ENCODE measurements at regions not wholly inside any gene's neighbourhood (a gene's known extent, or its start where the extent isn't known, plus 50 kb on each side); places are given as distances from the start of the nearest gene placed in this dataset.

- DNase-seq = peak in 9 of 51 donors; percentile 5 to 25 (median 13)
Observed at GRCh38 chr20:43863821-43864544, 50.7 kb upstream of the TOX2 start.

DNA sequence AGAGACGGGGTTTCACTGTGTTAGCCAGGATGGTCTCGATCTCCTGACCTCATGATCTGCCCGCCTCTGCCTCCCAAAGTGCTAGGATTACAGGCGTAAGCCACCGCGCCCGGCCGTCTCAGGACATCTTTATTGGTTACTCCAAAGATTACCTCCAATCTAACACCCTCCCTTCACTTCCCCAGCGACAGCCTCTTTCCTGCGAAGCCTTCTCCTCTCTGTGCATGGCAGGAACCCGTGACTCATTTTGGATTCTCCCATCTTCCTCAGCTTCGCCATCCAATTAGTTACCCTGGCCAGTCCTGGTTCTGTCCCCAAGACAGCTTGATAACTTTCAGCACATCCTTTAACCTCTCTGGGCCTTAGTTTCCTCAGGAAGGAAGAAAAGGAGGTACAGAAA is 51.3 kb upstream of the TOX2 start:
- no peak for DNase-seq

DNA sequence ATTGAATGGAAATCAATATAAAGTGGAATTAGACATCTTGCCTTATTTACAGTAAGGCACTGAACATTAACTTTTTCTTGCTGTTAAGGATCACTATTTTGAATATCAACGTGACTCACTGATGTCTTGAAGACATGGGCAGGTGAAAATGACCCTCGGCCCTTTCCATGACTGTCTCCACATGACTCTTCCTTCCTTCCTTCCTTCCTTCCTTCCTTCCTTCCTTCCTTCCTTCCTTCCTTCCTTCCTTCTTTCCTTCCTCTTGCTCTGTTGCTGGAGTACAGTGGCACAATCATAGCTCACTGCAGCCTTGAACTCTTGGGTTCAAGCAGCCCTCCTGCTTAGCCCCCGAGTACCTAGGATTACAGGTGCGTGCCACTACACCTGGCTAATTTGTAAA is 52.2 kb upstream of the TOX2 start:
- DNase-seq = no peak

GRCh38 chr20:43859994-43860393 is 54.7 kb upstream of the TOX2 start:
- DNase-seq = no peak

- no peak for DNase-seq
Observed at GRCh38 chr20:43857932-43858331, 56.7 kb upstream of the TOX2 start.

- no peak for DNase-seq
Observed at GRCh38 chr20:43857127-43857526, 57.5 kb upstream of the TOX2 start.

GRCh38 chr20:43855803-43856202 is 58.8 kb upstream of the TOX2 start:
- no peak for DNase-seq

- DNase-seq = no peak
Observed at GRCh38 chr20:43853918-43854317, 60.7 kb upstream of the TOX2 start.

DNA sequence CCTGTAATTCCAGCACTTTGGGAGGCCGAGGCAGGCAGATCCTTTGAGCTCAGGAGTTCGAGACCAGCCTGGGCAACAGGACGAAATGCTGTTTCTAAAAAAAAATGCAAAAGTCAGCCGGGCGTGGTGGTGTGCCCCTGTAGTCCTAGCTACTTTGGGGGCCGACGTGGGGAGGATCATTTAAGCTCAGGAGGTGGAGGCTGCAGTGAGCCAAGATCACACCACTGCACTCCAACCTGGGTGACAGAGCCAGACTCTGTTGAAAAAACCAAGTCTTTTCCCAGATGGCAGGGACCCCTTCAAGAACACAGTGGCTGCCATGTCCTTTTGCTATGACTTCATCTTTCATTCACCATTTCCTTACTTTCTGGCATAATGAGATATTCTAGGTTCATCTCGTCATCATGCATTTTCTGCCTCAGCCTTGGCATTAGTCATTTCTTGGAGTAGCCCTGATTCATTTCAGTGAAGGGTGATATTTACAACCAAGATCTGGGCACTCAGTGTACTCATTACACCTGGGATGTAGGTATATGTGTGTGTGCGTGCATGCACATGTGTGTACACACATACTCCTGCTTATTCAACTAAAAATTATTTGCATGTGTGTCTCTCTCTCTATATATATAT is 61.4 kb upstream of the TOX2 start:
- DNase-seq = no peak

DNA sequence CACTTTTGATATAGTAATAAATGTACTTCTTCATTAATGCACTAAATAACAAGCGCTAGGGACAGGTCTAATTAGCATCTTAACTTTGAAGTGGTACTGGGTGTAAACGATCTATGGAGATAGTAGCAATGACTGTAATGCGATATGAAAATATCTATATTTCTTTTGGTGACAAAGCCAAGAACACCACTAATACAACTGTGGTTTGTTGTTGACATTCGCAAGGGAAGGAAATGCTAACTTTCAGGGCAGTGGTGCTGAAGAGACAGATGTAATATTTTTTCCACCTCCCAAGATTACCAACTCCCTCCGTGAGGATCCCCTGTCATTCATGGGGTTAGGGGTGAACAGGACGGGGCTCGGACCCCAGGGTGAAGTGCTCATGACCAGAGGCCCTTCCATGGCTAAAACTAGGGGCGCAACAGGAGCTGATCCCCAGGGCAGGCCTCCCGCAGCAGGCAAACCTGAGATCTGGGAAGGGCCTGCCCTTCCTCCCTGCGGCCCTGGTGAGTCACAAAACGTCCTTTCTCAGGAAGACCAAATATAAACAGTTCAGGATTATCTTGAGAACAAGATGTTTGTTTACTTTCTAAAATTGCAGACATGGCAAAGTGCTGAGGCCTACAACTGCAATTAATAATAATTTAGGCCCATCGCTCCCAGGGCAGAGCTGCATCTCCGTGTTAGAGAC is 65.0 kb upstream of the TOX2 start:
- no peak for DNase-seq

GRCh38 chr20:43846516-43846905 is 68.1 kb upstream of the TOX2 start:
- no peak for DNase-seq

DNA sequence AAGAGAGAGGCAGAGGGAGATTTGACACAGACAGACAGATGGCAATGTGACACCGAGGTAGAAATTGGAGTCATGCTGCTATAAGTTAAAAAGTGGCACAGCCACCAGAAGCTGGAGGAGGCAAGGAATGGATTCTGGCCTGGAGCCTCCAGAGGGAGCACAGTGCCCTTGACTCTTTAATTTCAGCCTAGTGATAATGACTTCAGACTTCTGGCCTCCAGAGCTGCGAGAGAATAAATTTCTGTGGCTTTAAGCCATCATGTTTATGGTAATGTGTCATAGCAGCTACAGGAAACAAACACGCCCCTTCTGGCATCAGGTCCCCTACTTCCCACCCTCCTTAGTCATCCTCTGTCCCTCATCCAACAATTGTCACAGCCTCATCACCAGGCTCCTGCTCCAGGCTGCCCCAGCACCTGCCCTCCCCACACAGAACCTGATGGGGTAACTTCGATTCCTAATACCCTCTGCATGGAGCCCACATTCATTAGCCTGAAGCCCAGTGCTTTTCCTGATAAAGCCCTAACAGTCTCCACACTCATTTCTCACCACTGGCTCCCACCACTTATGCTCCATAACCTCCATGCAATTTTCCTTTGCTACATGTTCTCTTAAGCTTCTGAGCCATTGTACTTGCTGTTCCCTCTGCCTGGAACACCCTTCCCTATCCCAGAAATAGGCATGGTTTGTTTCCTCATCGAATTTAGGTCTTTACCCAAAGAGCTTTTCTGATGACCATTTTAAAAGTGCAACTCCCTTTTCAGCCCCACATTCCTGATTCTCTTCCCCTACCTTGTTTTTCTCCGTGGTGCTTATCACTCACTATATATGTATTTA is 69.7 kb upstream of the TOX2 start:
- no peak for DNase-seq

DNA sequence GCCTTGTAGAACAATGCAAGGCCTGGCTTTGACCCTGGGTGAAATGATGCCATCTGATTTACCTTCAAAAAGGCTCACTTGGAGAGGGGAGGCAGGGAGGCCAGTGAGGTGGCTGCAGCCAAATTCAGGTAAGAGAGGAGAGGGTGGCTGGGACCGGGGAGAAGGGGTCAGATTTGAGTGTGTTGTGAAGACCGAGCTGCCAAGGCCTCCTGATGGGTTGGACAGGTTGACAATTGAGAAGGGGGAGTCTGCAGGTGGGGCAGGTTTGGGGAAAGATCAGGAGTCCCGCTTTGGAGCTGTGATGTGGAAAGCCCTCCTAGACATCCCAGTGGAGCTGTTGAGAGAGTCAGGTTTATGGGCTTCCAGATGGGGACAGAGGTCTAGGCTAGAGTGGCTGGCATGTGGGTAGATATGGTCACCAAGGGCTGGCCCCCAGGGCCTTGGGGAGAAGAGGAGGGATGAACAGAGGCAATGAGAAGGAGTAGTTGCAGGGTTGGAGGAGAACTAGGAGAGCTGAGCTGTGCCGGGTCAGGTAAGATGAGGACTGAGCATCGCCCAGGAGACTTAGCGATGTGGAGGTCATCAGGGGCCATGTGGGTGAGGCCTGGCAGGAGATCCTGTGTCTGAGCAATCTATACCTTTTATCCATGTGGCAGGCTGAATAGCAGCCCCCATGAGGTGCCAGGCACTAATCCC is 70.5 kb upstream of the TOX2 start:
- DNase-seq = no peak

- no peak for DNase-seq
Observed at GRCh38 chr20:43843096-43843964, 71.3 kb upstream of the TOX2 start.

- no peak for DNase-seq
Observed at GRCh38 chr20:43842126-43843020, 72.3 kb upstream of the TOX2 start.

DNA sequence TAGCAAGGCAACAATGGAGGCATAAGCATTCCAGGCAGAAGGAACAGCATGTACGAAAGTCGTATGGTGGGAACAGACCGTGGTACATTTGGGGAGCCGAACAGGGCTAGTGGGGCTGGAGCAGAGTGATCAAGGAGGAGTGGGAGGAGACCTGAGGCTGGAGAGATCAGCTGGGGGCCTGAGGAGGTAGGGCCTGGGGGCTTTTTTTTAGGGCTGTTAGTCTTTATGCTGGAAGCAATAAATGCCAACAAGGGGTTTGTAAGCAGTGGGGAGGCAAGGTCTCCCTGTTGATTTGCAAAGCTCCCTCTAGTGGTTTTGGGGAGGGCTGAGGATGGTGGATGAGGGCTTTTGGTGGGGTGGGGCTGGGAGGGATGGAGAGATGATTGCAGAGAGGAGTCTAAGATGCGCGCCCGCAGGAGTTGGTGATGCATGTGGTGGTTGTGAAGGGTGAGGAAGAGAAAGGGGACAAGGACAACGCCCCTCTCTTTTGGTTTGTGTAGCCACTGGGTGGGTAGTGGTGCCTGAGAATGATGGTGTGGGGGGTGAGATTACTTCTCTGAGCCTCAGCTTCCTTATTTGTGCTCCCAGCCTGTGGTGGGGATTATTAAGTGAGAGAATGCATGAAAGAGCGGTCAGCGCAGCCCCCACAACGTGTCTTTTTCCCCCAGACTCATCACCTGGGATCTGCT is 74.1 kb upstream of the TOX2 start:
- no peak for DNase-seq

DNA sequence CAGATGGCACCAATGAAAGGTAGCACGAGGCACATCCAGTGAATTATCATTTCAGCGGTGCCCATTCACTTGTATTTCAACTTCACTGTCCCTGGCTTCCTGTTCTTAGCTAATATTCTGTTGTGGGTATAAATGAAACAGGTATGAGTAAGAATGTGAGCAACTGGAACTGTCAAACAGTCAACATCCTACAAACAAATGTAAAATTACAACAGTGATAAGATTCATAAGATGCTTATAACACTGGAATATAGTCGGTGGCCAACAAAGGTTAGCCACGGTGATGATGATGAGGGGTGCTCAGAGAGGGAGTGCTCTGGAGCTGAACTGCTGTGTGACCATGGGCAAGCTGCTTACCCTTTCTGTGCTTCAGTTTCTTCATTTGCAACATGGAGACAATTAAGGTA is 74.9 kb upstream of the TOX2 start:
- DNase-seq = no peak

DNA sequence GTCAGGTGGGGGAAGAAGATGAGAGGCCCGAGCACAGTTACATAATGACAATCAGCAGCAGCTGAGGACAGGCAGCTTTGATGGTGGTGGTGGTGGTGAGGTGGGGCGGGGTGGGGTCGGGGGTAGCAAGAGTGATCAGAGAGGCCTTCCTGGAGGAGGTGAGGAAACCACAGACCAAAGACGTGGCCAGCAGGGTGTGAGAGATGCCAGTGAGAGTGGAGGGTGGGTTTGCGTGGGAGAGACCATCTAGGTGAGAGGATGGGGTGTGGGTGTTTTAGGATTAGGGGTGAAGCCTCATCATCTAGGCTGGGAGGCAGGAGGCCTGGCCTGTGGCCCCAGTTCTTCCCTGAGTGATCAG is 76.0 kb upstream of the TOX2 start:
- no peak for DNase-seq

Measured in hypothalamus (tissue), 51 donors.